WTC11 (cell line): ENCODE measurements at regions not wholly inside any gene's neighbourhood (a gene's known extent, or its start where the extent isn't known, plus 50 kb on each side); places are given as distances from the start of the nearest gene placed in this dataset.

ENCODE experiments used
- ATAC-seq: fragments of 200-7000 bp; cut with Tn5 transposase; 2 replicates; pipeline ENCODE4 v1.10.0; 2021; ENCODE audit warnings: mild to moderate bottlenecking, moderate library complexity
- CTCF ChIA-PET: fragments of 300-600 bp; sonication (Branson Sonifier 250); formaldehyde crosslinking; loops from one replicate; lab custom pipeline; 2021; ENCODE audit warnings: antibody characterized with exemption; lab: Charles Lee
- POLR2A ChIA-PET: fragments of 350-600 bp; sonication (Branson Sonifier 250); formaldehyde crosslinking; loops from one replicate; lab custom pipeline; 2021; ENCODE audit warnings: antibody characterized with exemption; lab: Charles Lee
- DNase-seq: peaks from one replicate; pipeline ENCODE4 v3.0.0; 2021; ENCODE audit warnings: low spot score
- H3K27ac Mint-ChIP-seq: 2 replicates; pipeline ENCODE4 v1.8.0; 2021; ENCODE audit warnings: mixed read lengths
- H3K27me3 Mint-ChIP-seq: 2 replicates; pipeline ENCODE4 v1.8.0; 2021; ENCODE audit warnings: low read depth, mild to moderate bottlenecking, moderate library complexity, mixed read lengths
- H3K36me3 Mint-ChIP-seq: 2 replicates; pipeline ENCODE4 v1.8.0; 2021; ENCODE audit warnings: mixed read lengths
- H3K4me1 Mint-ChIP-seq: 2 replicates; pipeline ENCODE4 v1.8.0; 2022; ENCODE audit warnings: mixed read lengths
- H3K4me3 Mint-ChIP-seq: 2 replicates; pipeline ENCODE4 v1.8.0; 2021; ENCODE audit warnings: mild to moderate bottlenecking, moderate library complexity, mixed read lengths
- H3K9me3 Mint-ChIP-seq: 2 replicates; pipeline ENCODE4 v1.8.0; 2021; ENCODE audit warnings: mixed read lengths
- AR ChIP-seq: fragments of 250-450 bp; sonication (Bioruptor Pico); IDR thresholded peaks from 2 replicates; pipeline ENCODE4 v1.9.0; 2021; ENCODE audit warnings: mild to moderate bottlenecking
- ATF3 ChIP-seq: sonication (generic); formaldehyde crosslinking; conservative IDR thresholded peaks from 2 replicates; pipeline ENCODE4 v1.8.1; 2022; ENCODE audit warnings: mild to moderate bottlenecking, missing genetic modification reagents
- E2F1 ChIP-seq: sonication (generic); formaldehyde crosslinking; IDR thresholded peaks from 2 replicates; pipeline ENCODE4 v1.8.0; 2022; ENCODE audit warnings: mild to moderate bottlenecking, missing genetic modification reagents
- E2F4 ChIP-seq: sonication (generic); formaldehyde crosslinking; IDR thresholded peaks from 2 replicates; pipeline ENCODE4 v1.8.1; 2022; ENCODE audit warnings: low read depth, mild to moderate bottlenecking, moderate library complexity, missing genetic modification reagents, borderline replicate concordance
- ELF4 ChIP-seq: sonication (generic); formaldehyde crosslinking; IDR thresholded peaks from 2 replicates; pipeline ENCODE4 v1.8.1; 2022; ENCODE audit warnings: low read depth, mild to moderate bottlenecking, moderate library complexity, missing genetic modification reagents
- EMX1 ChIP-seq: fragments of 250-450 bp; sonication (Bioruptor Pico); IDR thresholded peaks from 2 replicates; pipeline ENCODE4 v1.8.0; 2021; ENCODE audit warnings: mild to moderate bottlenecking
- ETV6 ChIP-seq: sonication (generic); formaldehyde crosslinking; IDR thresholded peaks from 2 replicates; pipeline ENCODE4 v1.8.1; 2022; ENCODE audit warnings: mild to moderate bottlenecking, missing genetic modification reagents
- FOXJ3 ChIP-seq: sonication (generic); formaldehyde crosslinking; IDR thresholded peaks from 2 replicates; pipeline ENCODE4 v1.9.0; 2021; ENCODE audit warnings: missing genetic modification reagents, mild to moderate bottlenecking, borderline replicate concordance
- GABPB1 ChIP-seq: sonication (generic); formaldehyde crosslinking; IDR thresholded peaks from 2 replicates; pipeline ENCODE4 v1.8.1; 2023; ENCODE audit warnings: mild to moderate bottlenecking, missing genetic modification reagents
- GRHL2 ChIP-seq: fragments of 250-450 bp; sonication (Bioruptor Pico); IDR thresholded peaks from 2 replicates; pipeline ENCODE4 v1.8.0; 2022; ENCODE audit warnings: mild to moderate bottlenecking, moderate library complexity; ENCODE audit not compliant: insufficient replicate concordance, severe bottlenecking
- IRF1 ChIP-seq: sonication (generic); formaldehyde crosslinking; IDR thresholded peaks from 2 replicates; pipeline ENCODE4 v1.8.0; 2023; ENCODE audit warnings: missing genetic modification reagents
- MYBL2 ChIP-seq: sonication (generic); formaldehyde crosslinking; IDR thresholded peaks from 2 replicates; pipeline ENCODE4 v1.8.1; 2023; ENCODE audit warnings: mild to moderate bottlenecking, moderate library complexity, missing genetic modification reagents
- NFATC4 ChIP-seq: fragments of 250-450 bp; sonication (Bioruptor Pico); IDR thresholded peaks from 2 replicates; pipeline ENCODE4 v1.9.0; 2021; ENCODE audit warnings: mild to moderate bottlenecking
- NR1H2 ChIP-seq: sonication (generic); formaldehyde crosslinking; IDR thresholded peaks from 2 replicates; pipeline ENCODE4 v1.9.0; 2021; ENCODE audit warnings: mild to moderate bottlenecking, moderate library complexity, missing genetic modification reagents
- SMAD3 ChIP-seq: sonication (generic); formaldehyde crosslinking; IDR thresholded peaks from 2 replicates; pipeline ENCODE4 v1.8.0; 2022; ENCODE audit warnings: missing genetic modification reagents, mild to moderate bottlenecking, borderline replicate concordance
- SP1 ChIP-seq: sonication (generic); formaldehyde crosslinking; conservative IDR thresholded peaks from 2 replicates; pipeline ENCODE4 v1.8.1; 2022; ENCODE audit warnings: missing genetic modification reagents
- TEAD1 ChIP-seq: sonication (generic); formaldehyde crosslinking; IDR thresholded peaks from 2 replicates; pipeline ENCODE4 v1.8.0; 2022; ENCODE audit warnings: mild to moderate bottlenecking, missing genetic modification reagents
- ZMAT4 ChIP-seq: fragments of 250-450 bp; sonication (Bioruptor Pico); IDR thresholded peaks from 2 replicates; pipeline ENCODE4 v1.9.0; 2021; ENCODE audit warnings: mild to moderate bottlenecking
- ZNF121 ChIP-seq: sonication (generic); formaldehyde crosslinking; IDR thresholded peaks from 2 replicates; pipeline ENCODE4 v1.8.0; 2023; ENCODE audit warnings: missing genetic modification reagents
- ZNF263 ChIP-seq: sonication (generic); formaldehyde crosslinking; IDR thresholded peaks from 2 replicates; pipeline ENCODE4 v1.8.1; 2022; ENCODE audit warnings: low read depth, mild to moderate bottlenecking, moderate library complexity, missing genetic modification reagents
- ZNF281 ChIP-seq: sonication (generic); formaldehyde crosslinking; IDR thresholded peaks from 2 replicates; pipeline ENCODE4 v1.8.0; 2023; ENCODE audit warnings: mild to moderate bottlenecking, missing genetic modification reagents
- ZNF317 ChIP-seq: sonication (generic); formaldehyde crosslinking; IDR thresholded peaks from 2 replicates; pipeline ENCODE4 v1.8.1; 2023; ENCODE audit warnings: low read depth, mild to moderate bottlenecking, moderate library complexity, missing genetic modification reagents, borderline replicate concordance
- ZNF425 ChIP-seq: fragments of 250-450 bp; sonication (Bioruptor Pico); conservative IDR thresholded peaks from 2 replicates; pipeline ENCODE4 v1.9.0; 2021; ENCODE audit warnings: mild to moderate bottlenecking

GRCh38 chr12:90627180-90627896 lies 327.6 kb downstream of the CCER1 start:
- Mint-ChIP-seq H3K36me3 (no peaks in the 10 kb centered on the region), H3K27me3 (no peaks in the 10 kb centered on the region), H3K9me3 (no peaks in the 10 kb centered on the region), H3K4me3 (no peak overlapping the region), H3K4me1 (0 out of 2 replicates have a peak, but pooled peaks cover 2% of the 10 kb centered on the region), H3K27ac (0 out of 2 replicates have a peak overlapping the region, but pooled peaks have one; percentile 21)
- CTCF ChIA-PET: no interaction called here
- TF ChIP-seq ZMAT4 (CRISPR knock-in tag) (no peak), ZNF425 (CRISPR knock-in tag) (no peak), ZNF263 (CRISPR knock-in tag) (no peak), GABPB1 (CRISPR knock-in tag) (no peak), ELF4 (no peak), IRF1 (CRISPR knock-in tag) (no peak), NR1H2 (CRISPR knock-in tag) (no peak), ZNF281 (no peak), NFATC4 (no peak), SP1 (no peak), SMAD3 (no peak), EMX1 (CRISPR knock-in tag) (no peak), E2F4 (no peak), MYBL2 (CRISPR knock-in tag) (no peak), FOXJ3 (CRISPR knock-in tag) (no peak), ZNF121 (no peak)
- ATAC-seq: no peak
- DNase-seq: no peak
- POLR2A ChIA-PET: no interaction called here

GRCh38 chr12:90622431-90622830 lies 332.5 kb downstream of the CCER1 start:
- DNase-seq: no peak
- peak overlapping the region; percentile 3; the same call in 1 of the 2 replicates for H3K27ac Mint-ChIP-seq
- no peak for ATAC-seq
- H3K27me3 Mint-ChIP-seq: no peaks in the 10 kb centered on the region
- H3K36me3 Mint-ChIP-seq: no peaks in the 10 kb centered on the region
- ChIA-PET CTCF (no interaction called here), POLR2A (no interaction called here)
- TF ChIP-seq ATF3 (CRISPR knock-in tag): no peak
- no peak for TF ChIP-seq ZNF317 (CRISPR knock-in tag)
- TF ChIP-seq ETV6 (CRISPR knock-in tag): no peak
- no peak for TF ChIP-seq E2F1 (CRISPR knock-in tag)
- no peak for TF ChIP-seq TEAD1 (CRISPR knock-in tag)
- TF ChIP-seq GRHL2: no peak
- TF ChIP-seq AR: no peak
- H3K9me3 Mint-ChIP-seq: no peaks in the 10 kb centered on the region
- H3K4me3 Mint-ChIP-seq: no peak overlapping the region
- H3K4me1 Mint-ChIP-seq: 0 out of 2 replicates have a peak, but pooled peaks cover 4% of the 10 kb centered on the region
